HEK293T (cell line): ENCODE measurements at regions not wholly inside any gene's neighbourhood (a gene's known extent, or its start where the extent isn't known, plus 50 kb on each side); places are given as distances from the start of the nearest gene placed in this dataset.
"Not testable (repeated sequence)": the region's sequence is repeated elsewhere in the genome, so short reads cannot be mapped to it uniquely, and the experiment has no call there.

Experiments
- CTCF ChIA-PET: fragments of 350-600 bp; formaldehyde crosslinking; extraction: SDS; loops from one replicate; lab custom pipeline; 2021; ENCODE audit warnings: antibody characterized with exemption, inconsistent platforms; lab: Yijun Ruan, JAX
- POLR2A ChIA-PET: fragments of 350-600 bp; formaldehyde crosslinking; extraction: SDS; loops from one replicate; lab custom pipeline; 2020; ENCODE audit warnings: antibody characterized with exemption, inconsistent platforms; lab: Yijun Ruan, JAX
- DNase-seq: peaks from one replicate; pipeline ENCODE4 v3.0.0; 2012; ENCODE audit warnings: mixed read lengths; ENCODE audit errors: extremely low spot score
- ARNT ChIP-seq: fragments of 450-650 bp; IDR thresholded peaks from 2 replicates; pipeline ENCODE4 v1.6.1; 2017; ENCODE audit warnings: mild to moderate bottlenecking
- BHLHE40 ChIP-seq: fragments of 450-650 bp; IDR thresholded peaks from 2 replicates; pipeline ENCODE4 v1.6.1; 2016; ENCODE audit warnings: mild to moderate bottlenecking, moderate library complexity, borderline replicate concordance
- CTBP1 ChIP-seq: fragments of 450-650 bp; IDR thresholded peaks from 2 replicates; pipeline ENCODE4 v1.6.1; 2016; ENCODE audit warnings: borderline replicate concordance
- ELF4 ChIP-seq: fragments of 450-650 bp; IDR thresholded peaks from 2 replicates; pipeline ENCODE4 v1.6.1; 2017; ENCODE audit warnings: antibody characterized with exemption
- FOXA1 ChIP-seq: fragments of 450-650 bp; IDR thresholded peaks from 2 replicates; pipeline ENCODE4 v1.6.1; 2016; ENCODE audit warnings: mild to moderate bottlenecking
- FOXK2 ChIP-seq: fragments of 450-650 bp; IDR thresholded peaks from 2 replicates; pipeline ENCODE4 v1.6.1; 2016; ENCODE audit warnings: mild to moderate bottlenecking
- FOXM1 ChIP-seq: fragments of 450-650 bp; IDR thresholded peaks from 2 replicates; pipeline ENCODE4 v1.6.1; 2017; ENCODE audit warnings: mild to moderate bottlenecking, borderline replicate concordance
- HDGF ChIP-seq: fragments of 450-650 bp; IDR thresholded peaks from 2 replicates; pipeline ENCODE4 v1.6.1; 2017; ENCODE audit warnings: antibody characterized with exemption, borderline replicate concordance
- L3MBTL2 ChIP-seq: fragments of 450-650 bp; conservative IDR thresholded peaks from 2 replicates; pipeline ENCODE4 v1.6.1; 2016; ENCODE audit warnings: mild to moderate bottlenecking
- LEF1 ChIP-seq: fragments of 450-650 bp; IDR thresholded peaks from 2 replicates; pipeline ENCODE4 v1.6.1; 2017; ENCODE audit warnings: mild to moderate bottlenecking, borderline replicate concordance
- NFRKB ChIP-seq: fragments of 450-650 bp; IDR thresholded peaks from 2 replicates; pipeline ENCODE4 v1.6.1; 2016; ENCODE audit warnings: mild to moderate bottlenecking, moderate library complexity
- PKNOX1 ChIP-seq: fragments of 450-650 bp; IDR thresholded peaks from 2 replicates; pipeline ENCODE4 v1.6.1; 2016
- SP1 ChIP-seq: fragments of 450-650 bp; IDR thresholded peaks from 2 replicates; pipeline ENCODE4 v1.6.1; 2017
- SUZ12 ChIP-seq: fragments of 450-650 bp; IDR thresholded peaks from 2 replicates; pipeline ENCODE4 v1.6.1; 2016; ENCODE audit warnings: mild to moderate bottlenecking
- TARDBP ChIP-seq: fragments of 450-650 bp; IDR thresholded peaks from 2 replicates; pipeline ENCODE4 v1.6.1; 2016
- ZNF384 ChIP-seq: fragments of 450-650 bp; IDR thresholded peaks from 2 replicates; pipeline ENCODE4 v1.6.1; 2016

- no peak for TF ChIP-seq SP1
- no peak for DNase-seq
- CTCF ChIA-PET: no interaction called here
- POLR2A ChIA-PET: no interaction called here
These were observed 163.4 kb upstream of the ITGA1 start for GRCh38 chr5:52624291-52624690.

- DNase-seq: no peak
- TF ChIP-seq HDGF (no peak), ZNF384 (no peak), SP1 (no peak), ELF4 (no peak), NFRKB (no peak), BHLHE40 (no peak), TARDBP (no peak), FOXM1 (no peak), L3MBTL2 (no peak), ARNT (no peak), LEF1 (no peak), SUZ12 (no peak), FOXK2 (no peak), PKNOX1 (no peak), CTBP1 (no peak), FOXA1 (no peak)
- CTCF ChIA-PET: no interaction called here
- POLR2A ChIA-PET: no interaction called here
These were observed 161.4 kb upstream of the ITGA1 start for GRCh38 chr5:52626312-52626711.

GRCh38 chr5:52627740-52628139 is 160.0 kb upstream of the ITGA1 start:
- ChIA-PET POLR2A (no interaction called here), CTCF (no interaction called here)
- TF ChIP-seq LEF1: no peak
- no peak for TF ChIP-seq ELF4
- TF ChIP-seq FOXM1: no peak
- TF ChIP-seq TARDBP: no peak

GRCh38 chr5:52632281-52632680 is 155.4 kb upstream of the ITGA1 start:
- DNase-seq: no peak
- CTCF ChIA-PET: no interaction called here
- TF ChIP-seq ZNF384 (no peak), SUZ12 (no peak), PKNOX1 (no peak), HDGF (no peak), L3MBTL2 (no peak), TARDBP (no peak), BHLHE40 (no peak), FOXA1 (no peak), SP1 (no peak), LEF1 (no peak), ARNT (no peak), NFRKB (no peak), FOXM1 (no peak), ELF4 (no peak)
- POLR2A ChIA-PET: no interaction called here

More at GRCh38 chr5:52627740-52628139, 160.0 kb upstream of the ITGA1 start:
- no peak for DNase-seq

- CTCF ChIA-PET, DNase-seq, POLR2A ChIA-PET: not testable (repeated sequence)
These were observed 153.5 kb upstream of the ITGA1 start for GRCh38 chr5:52634171-52634570.

GRCh38 chr5:52638732-52639131 is 149.0 kb upstream of the ITGA1 start:
- ChIA-PET POLR2A (no interaction called here), CTCF (no interaction called here)
- TF ChIP-seq FOXA1 (no peak), FOXM1 (no peak), ZNF384 (no peak), BHLHE40 (no peak), TARDBP (no peak), L3MBTL2 (no peak), SUZ12 (no peak), PKNOX1 (no peak), SP1 (no peak), ELF4 (no peak), LEF1 (no peak), NFRKB (no peak), HDGF (no peak), ARNT (no peak), CTBP1 (no peak), FOXK2 (no peak)
- peak; percentile 19 for DNase-seq

GRCh38 chr5:52648726-52649125 is 139.0 kb upstream of the ITGA1 start:
- no peak for DNase-seq
- POLR2A ChIA-PET: no interaction called here
- TF ChIP-seq ARNT (no peak), TARDBP (no peak), L3MBTL2 (no peak), SP1 (no peak), HDGF (no peak), SUZ12 (no peak), ELF4 (no peak), FOXA1 (no peak), BHLHE40 (no peak), PKNOX1 (no peak), NFRKB (no peak)
- CTCF ChIA-PET: no interaction called here
